HG03103 (cell line): ENCODE measurements at regions not wholly inside any gene's neighbourhood (a gene's known extent, or its start where the extent isn't known, plus 50 kb on each side); places are given as distances from the start of the nearest gene placed in this dataset.
A peak's percentile ranks its signal among the peaks of the same experiment; 100 is the strongest.
"Not testable (repeated sequence)": the region's sequence is repeated elsewhere in the genome, so short reads cannot be mapped to it uniquely, and the experiment has no call there.

Source experiments
- ATAC-seq: cut with Tn5 transposase; IDR thresholded peaks from one replicate; pipeline ENCODE4 v1.9.1; 2021; ENCODE audit warnings: low read depth; ENCODE audit not compliant: unreplicated experiment

DNA sequence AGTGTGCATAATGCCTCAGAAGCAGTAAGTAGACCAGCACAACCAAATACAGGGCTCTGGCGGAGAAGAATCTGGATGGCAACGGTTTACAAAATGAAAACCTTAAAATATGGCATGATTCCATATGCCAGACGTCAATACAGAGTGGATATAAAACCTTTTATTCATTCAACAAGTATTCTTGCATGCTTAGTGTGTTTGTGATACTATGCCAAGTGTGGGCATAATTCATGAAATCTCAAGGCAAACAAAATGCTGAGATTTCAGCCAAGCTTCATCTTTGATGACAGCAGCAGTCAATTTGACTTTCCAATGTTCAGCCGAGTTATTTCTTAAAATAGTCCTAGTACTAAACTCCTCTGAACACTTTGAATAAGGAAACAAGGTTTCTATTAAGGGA, 119.4 kb downstream of the CD24 start:
- no peak for ATAC-seq

DNA sequence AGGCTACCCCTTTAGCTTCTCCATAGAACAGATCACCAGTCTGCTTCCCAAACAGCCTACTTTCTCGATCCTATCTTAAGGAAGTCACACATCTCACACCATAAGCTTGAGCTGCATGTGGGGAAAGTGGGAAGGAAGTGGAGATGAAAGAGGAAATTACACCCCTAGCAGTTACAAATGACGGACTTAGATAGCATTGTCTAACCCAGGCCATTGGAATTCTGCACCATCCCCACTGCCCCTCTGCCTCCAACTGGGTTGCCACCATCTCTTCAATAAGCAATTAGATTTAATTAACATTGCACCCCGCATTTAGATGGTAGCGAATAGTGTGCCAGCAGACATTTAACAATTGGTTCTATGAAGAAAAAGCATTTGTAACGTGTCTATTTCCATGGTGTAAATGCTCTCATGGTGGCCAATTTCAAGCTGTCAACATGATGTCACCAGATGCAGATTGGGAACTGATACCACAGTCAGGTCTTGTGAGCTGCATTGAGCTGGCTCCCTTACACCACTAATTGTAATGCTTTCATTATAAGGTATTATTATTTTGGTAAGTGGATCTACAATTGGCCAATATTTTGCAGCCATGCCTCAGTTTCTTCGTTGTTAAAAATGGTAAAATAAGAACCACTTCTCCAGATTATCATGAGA, 124.7 kb downstream of the CD24 start:
- no peak for ATAC-seq

DNA sequence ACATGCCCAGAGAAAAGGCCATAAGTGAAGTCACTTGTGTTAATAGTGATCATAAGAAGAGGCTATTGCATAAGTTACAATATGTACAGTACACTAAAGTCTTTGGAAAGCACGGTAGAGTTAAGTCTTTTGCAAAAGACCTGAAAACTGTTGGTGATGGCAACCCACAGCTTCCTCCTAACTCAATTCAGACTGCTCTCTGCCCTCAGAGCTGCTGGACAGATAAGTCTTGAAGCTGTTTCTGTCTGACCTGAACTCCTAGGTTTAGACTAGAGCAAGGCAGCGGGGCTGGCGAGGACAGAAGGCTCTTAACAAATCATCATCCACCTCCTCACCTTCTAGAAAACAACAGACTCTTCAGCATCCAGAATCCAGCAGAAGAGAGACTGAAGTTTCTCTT, 125.4 kb downstream of the CD24 start:
- no peak for ATAC-seq

DNA sequence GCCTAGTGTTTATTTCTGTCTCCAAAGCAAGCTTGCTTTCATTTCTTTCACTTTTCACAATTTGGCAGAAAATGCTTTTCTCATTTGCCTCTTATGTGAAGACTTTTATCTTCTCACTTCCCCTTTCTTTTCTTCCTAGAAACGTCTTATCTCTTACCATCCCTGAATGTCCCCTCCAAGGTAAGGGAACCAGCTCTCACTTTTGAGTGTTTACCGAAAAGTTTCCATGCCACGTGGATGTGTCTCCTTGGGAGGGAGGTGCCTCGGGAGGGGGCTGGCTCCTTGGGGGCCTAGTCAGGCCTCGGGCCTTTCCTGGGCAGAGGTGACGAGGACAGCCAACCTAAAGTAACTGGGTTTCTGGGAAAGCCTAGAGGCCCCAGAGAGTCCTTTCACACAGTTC, 127.4 kb downstream of the CD24 start:
- ATAC-seq, result no peak

DNA sequence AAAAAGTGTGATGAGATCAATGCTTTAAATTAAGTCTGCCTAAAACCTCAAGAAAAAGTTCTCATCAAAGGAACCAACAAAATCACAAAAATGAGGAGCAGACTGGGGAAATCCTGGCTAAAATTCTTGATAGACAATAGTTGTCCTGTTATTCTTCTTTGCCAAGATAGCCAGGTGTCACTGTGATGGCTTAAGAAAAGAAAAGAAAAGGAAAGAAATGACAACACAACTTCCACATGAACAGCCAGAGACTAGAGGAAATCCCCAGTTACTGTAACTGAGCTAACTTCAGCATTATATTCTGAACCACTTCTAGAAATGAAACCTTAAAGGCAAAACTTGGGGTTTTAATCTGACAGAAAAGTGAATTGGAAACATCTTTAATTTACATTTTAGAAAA, 129.6 kb downstream of the CD24 start:
- ATAC-seq, result peak; percentile 62

DNA sequence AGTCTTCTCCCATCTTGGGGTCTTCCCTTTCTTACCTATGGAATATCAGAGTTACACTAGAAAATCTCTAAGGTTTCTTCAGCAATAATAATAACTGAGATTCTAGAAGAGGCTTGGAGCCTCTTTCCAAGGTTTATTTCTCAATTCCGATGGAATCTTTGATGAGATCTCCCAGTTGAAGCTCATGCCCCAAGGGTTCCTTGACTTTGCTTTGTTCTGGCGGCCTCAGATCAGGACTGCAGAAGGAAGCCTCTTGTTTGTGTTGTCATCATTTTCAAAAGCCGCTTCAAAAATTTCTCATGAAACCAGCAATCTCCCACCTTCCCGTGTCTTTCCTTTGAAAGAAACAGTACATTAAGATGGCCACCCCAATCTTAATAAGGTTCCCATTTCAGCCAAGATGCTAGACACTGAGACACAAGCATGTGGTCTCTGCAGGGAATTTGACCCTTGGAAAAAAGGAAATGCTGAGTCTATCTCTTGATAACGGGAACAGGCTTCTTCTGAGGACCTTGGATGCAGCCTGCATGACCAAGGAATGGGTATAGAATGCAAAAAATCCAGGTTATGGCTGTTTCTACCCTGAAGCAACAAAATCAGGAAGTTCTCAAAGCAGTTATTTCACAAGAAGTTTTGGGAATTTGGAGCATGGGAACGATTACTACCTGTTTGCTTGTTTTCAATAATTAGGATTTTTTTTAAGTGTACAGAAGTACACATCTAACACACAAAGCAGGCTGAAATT, 141.6 kb downstream of the CD24 start:
- no peak for ATAC-seq

DNA sequence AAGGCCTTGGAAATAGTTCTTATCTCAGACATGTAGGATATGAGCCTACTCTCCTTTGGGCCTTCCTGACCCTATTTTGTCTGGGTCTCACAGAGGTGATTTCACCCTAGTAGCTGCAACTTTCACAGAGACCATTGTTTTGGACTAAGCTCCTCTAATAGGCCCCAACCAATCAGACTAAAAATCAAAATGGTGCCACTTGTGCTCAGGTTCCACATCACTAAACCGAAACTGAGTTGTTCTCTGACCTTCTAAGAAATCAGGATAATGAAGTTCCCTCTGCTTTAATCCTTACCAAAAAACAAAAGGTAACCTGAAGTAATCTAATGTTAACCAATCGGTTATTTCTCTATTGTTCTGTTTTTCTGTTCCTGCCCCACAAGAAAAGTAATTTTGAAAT, 143.6 kb downstream of the CD24 start:
- no peak for ATAC-seq

DNA sequence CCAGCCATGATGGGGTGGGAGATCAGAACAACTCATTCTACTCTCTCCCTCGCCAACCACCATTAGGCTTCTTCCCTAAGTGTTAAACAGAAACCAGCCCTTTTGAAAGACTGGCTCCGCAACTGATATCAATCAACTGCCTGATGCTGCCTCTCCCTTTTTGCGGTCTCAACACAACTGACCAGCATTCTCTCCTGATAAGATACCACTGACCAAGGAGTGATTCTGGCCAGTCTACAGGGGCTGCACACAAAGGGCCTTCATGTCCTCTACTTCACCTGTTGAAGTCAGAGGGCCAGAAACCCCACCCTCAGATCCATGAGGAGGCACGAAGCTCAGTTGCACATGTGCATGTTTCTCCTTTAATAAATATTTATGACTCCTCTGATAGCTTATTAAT, 145.1 kb downstream of the CD24 start:
- ATAC-seq, result no peak

DNA sequence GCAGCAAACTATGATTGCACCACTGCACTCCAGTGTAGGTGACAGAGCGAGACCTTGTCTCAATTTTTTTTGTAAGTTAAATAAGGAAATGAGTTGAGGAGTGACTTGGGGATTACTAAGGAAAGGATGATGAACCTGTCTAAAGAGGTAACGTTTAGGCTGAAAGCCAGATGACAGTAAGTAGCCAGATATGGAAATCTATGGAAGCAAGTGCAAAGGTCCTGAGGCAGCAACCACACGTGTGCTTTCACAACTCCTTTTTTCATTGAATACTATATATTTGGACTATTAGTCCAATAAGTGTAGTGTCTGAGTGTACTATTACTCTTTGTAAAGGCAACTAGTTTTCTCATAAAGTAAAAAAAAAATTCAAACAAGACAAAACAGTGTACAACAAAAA, 147.4 kb downstream of the CD24 start:
- no peak for ATAC-seq

DNA sequence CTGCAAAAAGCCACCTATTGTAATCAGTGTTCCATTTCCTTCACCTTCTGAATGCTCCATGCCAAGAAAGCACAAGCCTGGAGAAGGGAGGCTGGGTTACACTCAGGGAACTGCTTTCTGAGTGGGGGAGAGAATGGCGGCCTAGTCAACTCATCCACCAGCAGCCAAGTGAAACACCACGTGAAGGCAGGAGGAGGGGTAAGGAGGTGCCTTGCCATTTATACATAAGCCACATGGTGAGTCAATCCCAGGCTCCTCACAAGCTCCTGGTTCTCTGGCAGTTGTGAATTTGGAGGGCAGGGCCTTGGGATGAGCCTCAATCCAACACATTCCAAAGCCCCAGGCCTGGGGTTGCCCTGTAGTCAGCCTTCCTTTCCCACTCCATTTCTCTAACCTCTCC, 149.4 kb downstream of the CD24 start:
- no peak for ATAC-seq

DNA sequence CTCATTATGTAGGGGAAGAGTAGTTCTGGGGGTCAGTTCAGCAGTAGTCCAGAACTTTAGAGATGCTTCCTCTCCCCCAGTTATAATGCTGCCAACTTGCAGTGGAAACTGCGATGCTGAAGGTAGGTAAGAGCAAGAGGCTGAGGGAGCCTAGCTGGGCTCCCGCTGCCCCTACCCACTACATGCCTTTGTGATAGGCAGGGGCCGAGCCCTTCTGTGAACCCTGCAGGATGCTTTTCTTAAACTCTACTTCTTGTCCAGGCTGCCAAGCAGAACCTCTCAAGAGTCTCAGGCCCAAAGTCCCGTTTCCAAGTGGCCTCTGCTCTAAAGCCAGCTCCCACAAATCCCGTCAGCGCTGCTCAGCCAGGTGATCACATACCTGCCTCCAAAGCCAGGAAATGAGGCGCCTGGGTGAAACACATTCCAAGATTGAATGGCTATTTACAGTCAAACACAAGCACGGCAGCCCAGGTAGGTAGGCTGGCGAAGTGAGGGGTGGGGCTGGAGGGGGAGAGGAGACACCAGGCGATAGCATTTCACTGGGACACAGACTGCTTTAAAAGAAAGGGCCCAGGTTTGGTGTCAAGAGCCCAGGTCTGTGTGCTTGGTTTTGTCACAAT, 150.7 kb downstream of the CD24 start:
- ATAC-seq, result no peak

DNA sequence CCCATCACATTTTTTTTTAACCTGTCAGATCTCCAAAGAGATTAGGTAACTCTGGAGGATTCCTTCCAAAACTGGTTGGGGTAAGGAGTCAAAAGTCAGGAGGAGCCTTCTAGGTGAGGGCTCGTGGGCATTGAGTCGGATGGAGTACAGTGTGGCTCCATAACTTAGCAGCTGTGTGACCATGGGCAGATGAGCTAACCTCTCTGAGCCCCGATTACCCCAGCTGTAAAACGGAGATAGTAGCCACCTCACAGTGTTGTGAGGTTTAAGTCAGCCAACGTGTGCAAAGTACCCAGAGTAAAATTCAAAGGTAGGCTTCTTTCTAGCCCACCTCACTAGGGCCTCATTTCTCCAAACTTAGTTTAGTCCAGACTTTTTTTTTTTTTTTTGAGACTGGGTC, 151.5 kb downstream of the CD24 start:
- ATAC-seq, result no peak

DNA sequence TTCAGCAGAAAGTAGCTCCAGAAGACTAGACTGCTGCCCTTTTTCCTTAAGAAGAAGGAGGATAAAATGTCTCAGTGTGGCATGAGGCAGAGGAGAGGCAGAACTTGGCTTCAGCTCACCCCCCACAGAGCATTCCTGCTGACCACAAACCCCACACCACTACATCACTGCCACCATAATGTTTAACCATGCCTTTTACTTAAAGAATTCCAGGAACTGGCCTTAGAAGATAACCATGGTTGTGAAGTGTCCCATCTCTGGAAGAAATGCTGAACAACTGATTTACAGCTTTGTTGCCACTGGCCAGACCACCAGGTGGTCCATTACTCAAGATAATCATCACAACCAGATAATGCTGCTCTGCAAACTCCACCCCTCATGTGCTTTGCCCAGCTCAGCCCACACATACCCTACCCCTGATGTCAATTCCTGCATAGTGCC, 154.1 kb downstream of the CD24 start:
- no peak for ATAC-seq

DNA sequence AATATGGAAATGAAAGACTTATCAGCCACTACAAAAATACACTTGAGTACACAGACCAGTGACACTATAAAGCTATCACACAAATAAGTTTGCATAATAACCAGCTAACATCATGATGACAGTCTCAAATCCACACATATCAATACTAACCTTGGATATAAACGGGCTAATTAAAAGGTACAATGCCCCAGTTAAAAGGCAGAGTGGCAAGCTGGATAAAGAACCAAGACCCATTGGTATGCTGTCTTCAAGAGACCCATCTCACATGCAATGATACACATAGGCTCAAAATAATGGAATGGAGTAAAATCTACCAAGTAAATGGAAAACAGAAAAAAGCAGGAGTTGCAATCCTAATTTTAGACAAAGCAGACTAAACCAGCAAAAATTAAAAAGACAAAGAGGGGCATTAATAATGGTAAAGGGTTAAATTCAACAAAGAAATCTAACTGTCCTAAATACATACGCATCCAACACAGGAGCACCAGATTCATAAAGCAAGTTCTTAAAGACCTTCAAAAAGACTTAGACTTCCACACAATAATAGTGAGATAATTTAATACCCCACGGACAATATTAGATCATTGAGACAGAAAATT, 163.3 kb downstream of the CD24 start:
- no peak for ATAC-seq

DNA sequence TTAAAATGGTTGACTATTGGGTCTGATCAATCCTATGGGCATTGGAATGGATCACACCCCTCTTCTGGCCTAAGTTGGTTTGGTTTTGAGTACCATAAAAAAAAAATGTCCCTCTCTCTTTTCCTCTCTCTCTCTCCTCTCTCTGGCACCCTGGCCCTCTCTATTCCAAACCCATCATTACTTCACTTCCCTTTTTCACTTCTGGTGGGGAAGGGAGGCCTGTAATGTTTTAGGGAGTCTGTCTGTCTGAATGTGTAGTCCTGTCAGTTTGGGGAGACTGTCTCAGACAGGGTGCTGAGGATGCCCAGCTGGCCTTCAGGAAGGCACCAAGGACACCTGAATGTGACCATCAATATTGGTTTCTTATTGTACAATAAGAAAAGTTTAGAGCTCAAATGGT, 165.8 kb downstream of the CD24 start:
- ATAC-seq, result no peak

DNA sequence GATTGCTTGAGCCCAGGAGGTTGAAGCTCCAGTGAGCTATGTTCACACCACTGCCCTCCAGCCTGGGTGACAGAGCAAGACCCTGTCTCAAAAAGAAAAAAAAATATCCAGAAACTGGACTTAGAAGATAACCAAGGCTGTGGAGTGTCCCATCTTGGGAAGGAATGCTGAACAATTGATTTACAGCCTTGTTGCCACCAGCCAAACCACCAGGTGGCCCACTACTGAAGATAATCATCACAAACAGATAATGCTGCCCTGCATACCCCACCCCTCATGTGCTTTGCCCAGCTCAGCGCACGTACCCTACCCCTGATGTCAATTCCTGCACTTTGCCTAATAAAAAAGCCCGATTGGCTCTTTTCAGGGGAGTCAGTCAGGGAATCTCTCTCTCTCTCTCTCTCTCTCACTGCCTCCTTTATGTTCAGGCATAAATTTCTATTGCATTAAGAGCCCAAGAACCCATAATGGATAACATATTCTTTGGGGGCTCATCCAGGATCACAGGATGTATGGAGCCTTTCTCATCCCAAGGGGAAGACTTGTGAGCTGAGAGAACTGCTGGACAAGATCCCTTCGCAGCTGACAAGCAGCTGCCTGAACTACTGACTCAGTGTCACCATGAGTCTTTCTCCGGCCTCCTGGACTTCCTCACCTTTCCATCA, 166.4 kb downstream of the CD24 start:
- no peak for ATAC-seq

DNA sequence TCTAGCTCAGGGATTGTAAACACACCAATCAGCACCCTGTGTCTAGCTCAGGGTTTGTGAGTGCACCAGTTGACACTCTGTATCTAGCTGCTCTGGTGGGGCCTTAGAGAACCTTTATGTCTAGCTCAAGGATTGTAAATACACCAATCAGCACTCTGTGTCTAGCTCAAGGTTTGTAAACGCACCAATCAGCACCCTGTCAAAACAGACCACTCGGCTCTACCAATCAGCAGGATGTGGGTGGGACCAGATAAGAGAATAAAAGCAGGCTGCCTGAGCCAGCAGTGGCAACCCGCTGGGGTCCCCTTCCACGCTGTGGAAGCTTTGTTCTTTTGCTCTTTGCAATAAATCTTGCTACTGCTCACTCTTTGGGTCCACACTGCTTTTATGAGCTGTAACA, 168.3 kb downstream of the CD24 start:
- ATAC-seq, result not testable (repeated sequence)

DNA sequence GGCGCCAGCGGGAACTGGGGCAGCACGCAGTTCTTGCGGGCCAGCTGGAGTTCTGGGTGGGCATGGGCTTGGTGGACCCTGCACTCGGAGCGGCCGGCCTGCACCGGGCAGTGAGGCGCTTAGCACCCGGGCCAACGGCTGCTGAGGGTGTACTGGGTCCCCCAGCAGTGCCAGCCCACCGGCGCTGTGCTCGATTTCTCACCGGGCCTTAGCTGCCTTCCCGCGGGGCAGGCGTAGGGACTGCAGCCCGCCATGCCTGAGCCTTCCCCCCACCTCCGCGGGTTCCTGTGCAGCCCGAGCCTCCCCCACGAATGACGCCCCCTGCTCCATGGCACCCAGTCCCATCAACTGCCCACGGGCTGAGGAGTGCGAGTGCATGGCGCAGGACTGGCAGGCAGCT, 168.8 kb downstream of the CD24 start:
- no peak for ATAC-seq

DNA sequence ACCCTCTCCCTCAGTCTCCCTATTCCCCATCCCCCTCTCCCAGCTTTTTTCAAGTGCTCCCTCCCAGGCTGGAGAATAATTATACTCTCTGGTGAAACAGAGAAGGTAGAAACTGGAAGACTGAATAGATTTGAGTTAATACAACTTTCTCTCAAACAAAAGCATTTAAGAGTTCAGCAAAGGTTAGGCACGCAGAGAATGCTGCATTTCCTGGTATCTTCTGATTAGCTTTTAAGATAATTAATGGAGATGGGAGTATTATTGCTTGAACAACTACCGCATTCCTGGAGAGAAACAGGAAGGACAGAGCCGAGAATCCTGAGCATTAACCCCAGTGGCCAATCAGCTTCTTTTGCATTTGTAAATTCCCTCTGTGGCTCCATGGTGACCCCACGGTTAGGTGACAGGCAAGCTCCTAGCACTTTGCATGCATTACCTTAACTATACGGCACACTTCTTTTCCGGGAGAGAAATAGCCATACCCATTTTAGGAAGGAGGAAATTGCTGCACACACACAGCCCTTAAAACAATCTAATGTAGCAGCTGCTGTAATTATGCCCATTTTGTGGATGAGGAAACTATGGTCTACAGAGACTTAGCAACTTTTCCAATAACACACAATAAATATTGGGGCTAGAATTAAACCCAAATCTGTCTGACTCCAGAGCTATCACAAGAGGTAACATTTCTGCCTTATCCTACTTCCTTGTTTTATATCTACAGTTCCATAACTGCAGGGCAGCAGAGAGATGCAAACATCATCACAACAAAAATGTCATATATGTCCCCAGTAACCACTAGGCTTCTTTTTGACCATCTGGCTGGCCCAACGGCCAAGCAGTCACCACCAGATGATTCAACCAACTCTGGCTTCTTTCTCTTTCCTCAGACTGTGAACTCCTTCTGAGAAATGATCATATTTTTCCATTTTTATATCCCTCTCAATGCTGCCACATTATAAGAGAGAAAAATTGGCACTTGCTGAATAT, 169.9 kb downstream of the CD24 start:
- ATAC-seq, result no peak

DNA sequence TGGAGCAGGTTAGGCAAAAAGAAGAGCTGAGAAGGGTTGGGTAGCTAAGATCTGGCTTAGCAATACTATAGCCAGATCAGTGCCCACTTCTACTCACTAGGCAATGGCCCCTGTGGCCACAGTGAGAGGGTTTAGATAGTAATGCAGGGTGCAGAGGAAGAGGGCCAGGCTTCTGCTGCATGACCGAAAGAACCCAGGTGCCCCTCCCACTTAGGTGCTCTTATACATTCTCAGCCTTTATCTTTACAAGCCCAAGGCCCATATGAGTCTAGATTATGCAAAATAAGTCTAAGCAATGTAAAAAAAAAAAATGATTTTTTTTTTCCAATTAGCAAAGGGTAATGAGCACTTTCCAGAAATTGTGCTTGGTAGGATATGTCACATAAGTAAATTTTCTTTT, 171.3 kb downstream of the CD24 start:
- ATAC-seq, result no peak
